Lower leg skin (tissue), 3 donors: ENCODE measurements at regions not wholly inside any gene's neighbourhood (a gene's known extent, or its start where the extent isn't known, plus 50 kb on each side); places are given as distances from the start of the nearest gene placed in this dataset.

Source experiments
- POLR2A ChIP-seq, 2 donors: fragments of 450-650 bp; IDR thresholded peaks; one replicate each; pipeline ENCODE4 v1.6.1; 2016 to 2017; ENCODE audit warnings: antibody characterized with exemption in 2 of 2, mild to moderate bottlenecking in 1 of 2, moderate library complexity in 1 of 2
- TF ChIP-seq, protein P1 (sequence below), 3 donors: fragments of 450-650 bp; IDR thresholded peaks; one replicate each; pipeline ENCODE4 v1.5.1; 2016; ENCODE audit warnings: antibody characterized with exemption in 3 of 3, mild to moderate bottlenecking in 3 of 3, moderate library complexity in 2 of 3

- TF ChIP-seq, protein P1, sequence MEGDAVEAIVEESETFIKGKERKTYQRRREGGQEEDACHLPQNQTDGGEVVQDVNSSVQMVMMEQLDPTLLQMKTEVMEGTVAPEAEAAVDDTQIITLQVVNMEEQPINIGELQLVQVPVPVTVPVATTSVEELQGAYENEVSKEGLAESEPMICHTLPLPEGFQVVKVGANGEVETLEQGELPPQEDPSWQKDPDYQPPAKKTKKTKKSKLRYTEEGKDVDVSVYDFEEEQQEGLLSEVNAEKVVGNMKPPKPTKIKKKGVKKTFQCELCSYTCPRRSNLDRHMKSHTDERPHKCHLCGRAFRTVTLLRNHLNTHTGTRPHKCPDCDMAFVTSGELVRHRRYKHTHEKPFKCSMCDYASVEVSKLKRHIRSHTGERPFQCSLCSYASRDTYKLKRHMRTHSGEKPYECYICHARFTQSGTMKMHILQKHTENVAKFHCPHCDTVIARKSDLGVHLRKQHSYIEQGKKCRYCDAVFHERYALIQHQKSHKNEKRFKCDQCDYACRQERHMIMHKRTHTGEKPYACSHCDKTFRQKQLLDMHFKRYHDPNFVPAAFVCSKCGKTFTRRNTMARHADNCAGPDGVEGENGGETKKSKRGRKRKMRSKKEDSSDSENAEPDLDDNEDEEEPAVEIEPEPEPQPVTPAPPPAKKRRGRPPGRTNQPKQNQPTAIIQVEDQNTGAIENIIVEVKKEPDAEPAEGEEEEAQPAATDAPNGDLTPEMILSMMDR (IDR thresholded peaks at IDR 0.05): no peak
- no peak for TF ChIP-seq POLR2A (IDR thresholded peaks at IDR 0.05)
Observed at GRCh38 chr4:123919576-123920098, 523.0 kb downstream of the SPRY1 start.
